Muscle of leg (tissue), 3 donors: ENCODE measurements at regions not wholly inside any gene's neighbourhood (a gene's known extent, or its start where the extent isn't known, plus 50 kb on each side); places are given as distances from the start of the nearest gene placed in this dataset.

ENCODE experiments used
- DNase-seq: peaks from one replicate; pipeline ENCODE4 v3.0.0; 2013
- H3K27ac ChIP-seq: one replicate; pipeline ENCODE4 v1.5.1; 2013; ENCODE audit warnings: mild to moderate bottlenecking, low read length, control low read depth
- H3K27me3 ChIP-seq: one replicate; pipeline ENCODE4 v1.6.1; 2013; ENCODE audit warnings: low read length; ENCODE audit not compliant: control insufficient read depth, insufficient read depth
- H3K36me3 ChIP-seq: one replicate; pipeline ENCODE4 v1.6.1; 2013; ENCODE audit warnings: low read length; ENCODE audit not compliant: control insufficient read depth, insufficient read depth
- H3K4me1 ChIP-seq: one replicate; pipeline ENCODE4 v1.6.1; 2013; ENCODE audit warnings: low read length; ENCODE audit not compliant: control insufficient read depth, insufficient read depth
- H3K4me3 ChIP-seq: one replicate; pipeline ENCODE4 v1.5.1; 2013; ENCODE audit warnings: low read length, control low read depth
- H3K9me3 ChIP-seq: replicated peaks from 2 replicates; pipeline ENCODE4 v1.6.1; 2013; ENCODE audit warnings: low read depth, low read length; ENCODE audit not compliant: control insufficient read depth
- WGBS: methylation state at CpG from one replicate; pipeline ENCODE4 v1.1.5; 2013; ENCODE audit warnings: missing lambda C conversion rate; ENCODE audit not compliant: insufficient coverage; 5-methylcytosine and 5-hydroxymethylcytosine counted together

DNA sequence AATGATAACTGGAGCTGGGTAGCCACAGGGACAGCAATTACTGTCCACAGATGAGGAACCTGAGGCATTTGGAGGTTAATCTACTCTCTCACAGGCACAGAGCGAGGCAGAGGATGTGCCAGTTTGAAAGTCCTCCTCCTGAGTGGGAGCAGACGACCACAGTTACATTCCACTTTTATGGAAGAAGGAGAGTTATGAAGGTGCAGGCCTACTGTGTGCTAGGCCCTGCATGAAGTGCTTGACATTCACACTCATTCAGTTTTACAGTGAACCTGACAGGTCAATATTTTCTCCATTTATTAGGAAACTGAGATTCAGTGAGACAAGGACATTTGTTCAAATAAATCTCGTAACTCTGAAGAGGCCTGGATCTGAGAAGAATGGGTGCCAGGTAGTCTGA lies 142.0 kb downstream of the TDRD15 start:
- no peak for DNase-seq
- Histone ChIP-seq H3K4me3 (no peak overlapping the region), H3K27ac (no peak overlapping the region), H3K9me3 (no peaks in the 10 kb centered on the region), H3K27me3 (peaks cover 3% of the 10 kb centered on the region), H3K36me3 (no peaks in the 10 kb centered on the region), H3K4me1 (peaks cover 6% of the 10 kb centered on the region)
- WGBS: 83% methylated on average over 1 of the region's 3 CpGs

DNA sequence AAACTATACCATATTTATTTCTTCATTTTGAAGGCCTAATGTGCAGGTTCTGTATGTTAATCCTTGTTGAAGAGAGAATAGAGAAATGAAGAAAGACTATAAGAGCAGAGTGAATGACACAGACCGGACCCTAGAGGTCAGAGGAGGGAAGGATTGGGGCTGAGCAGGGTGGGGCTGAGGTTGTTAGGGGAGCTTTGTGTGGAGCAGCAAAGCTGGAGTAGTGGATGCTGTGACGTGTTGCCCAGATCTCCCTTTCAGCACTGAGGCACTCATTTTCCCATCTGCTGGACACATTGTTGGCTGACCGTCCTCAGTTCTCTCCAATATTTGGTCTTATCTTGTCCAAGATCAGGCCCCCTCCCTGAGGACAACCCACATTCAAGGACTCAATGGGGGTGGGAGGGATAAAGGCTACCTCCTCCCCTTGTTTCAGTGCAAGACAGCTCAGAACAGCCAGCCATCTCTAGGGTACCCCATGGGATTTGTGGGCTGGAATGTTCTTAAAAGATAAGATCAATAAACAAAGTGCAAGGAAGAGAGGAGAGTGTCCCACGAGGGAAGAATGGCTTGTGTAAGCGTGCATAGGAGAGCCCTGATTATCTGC lies 143.6 kb downstream of the TDRD15 start:
- DNase-seq: peak; percentile 14
- H3K4me1 ChIP-seq: peaks cover 12% of the 10 kb centered on the region
- H3K36me3 ChIP-seq: no peaks in the 10 kb centered on the region
- no peak overlapping the region for H3K4me3 ChIP-seq
- 48% methylated on average over 4 of the region's 5 CpGs for WGBS
- no peaks in the 10 kb centered on the region for H3K9me3 ChIP-seq
- H3K27ac ChIP-seq: no peak overlapping the region
- H3K27me3 ChIP-seq: peaks cover 3% of the 10 kb centered on the region

DNA sequence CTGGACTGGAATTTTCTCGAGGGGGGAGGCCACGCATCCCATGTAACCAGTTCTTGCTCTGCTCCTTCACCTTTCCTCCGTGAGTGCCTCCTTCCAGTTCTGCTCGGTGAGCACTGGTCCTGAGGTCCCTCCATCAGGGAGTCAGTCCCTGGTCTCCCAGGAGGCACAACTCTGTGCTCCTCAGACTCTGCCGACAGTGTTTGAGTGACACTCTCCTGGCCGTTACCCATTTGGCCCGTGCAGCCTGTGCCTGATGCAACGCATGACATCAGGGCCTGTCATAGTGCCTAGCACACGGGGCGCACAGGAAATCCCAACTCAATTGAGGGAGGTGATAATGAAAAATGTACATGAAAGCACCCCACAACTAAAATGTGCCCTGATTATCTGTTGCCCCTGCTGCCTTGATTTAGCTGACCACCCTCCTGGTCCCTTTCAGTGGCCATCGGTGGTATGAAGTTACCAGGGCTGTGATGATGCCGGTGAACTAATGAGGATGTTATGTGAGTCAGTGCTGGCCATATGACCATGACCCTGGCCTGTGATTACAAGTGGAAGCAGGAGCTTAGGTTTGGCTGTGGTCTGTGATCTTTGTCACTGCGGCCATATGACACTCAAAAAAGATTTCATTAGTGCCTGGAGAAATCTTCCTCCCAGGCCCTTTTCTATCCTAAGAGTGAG lies 144.6 kb downstream of the TDRD15 start:
- Histone ChIP-seq H3K4me3 (no peak overlapping the region), H3K27me3 (peaks cover 5% of the 10 kb centered on the region), H3K4me1 (peaks cover 12% of the 10 kb centered on the region), H3K27ac (no peak overlapping the region), H3K9me3 (no peaks in the 10 kb centered on the region), H3K36me3 (no peaks in the 10 kb centered on the region)
- 86% methylated on average over 10 of the region's 13 CpGs for WGBS
- DNase-seq: no peak

DNA sequence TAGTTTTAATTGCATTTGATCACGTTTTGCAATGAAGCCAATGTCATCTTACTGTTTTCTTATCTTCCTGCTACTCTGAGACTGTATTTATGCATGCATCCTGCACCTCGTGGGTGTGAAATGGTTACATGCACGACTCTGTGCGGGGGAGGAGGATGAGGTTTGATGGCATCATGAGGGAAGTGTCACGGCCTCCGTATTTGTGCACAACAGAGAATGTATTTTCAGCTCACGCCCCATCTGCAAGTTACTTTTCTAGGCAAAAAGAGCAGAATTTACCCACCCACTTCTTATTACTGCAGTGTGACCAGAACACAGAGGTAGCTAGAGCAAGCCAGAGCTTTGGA lies 145.1 kb downstream of the TDRD15 start:
- H3K4me1 ChIP-seq: peaks cover 12% of the 10 kb centered on the region

DNA sequence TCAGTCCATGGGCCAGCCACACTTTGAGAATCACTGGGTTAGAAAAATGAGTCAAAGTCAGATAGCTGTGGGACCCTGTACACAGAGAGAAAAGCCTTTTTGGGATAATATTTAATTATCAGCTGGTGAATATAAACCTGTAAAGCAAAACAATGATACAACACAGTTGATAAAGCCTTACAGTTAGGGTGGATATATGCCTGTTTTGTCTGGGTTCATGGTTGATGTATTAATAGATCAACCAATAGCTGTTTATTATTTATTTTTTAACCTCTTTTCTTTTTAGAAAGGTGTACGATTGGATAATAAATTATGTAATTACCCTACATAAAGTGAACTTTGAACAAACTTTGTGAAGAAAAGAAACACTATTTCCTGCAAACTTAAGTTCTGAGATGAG lies 145.6 kb downstream of the TDRD15 start:
- no peaks in the 10 kb centered on the region for H3K36me3 ChIP-seq
- no peak overlapping the region for H3K27ac ChIP-seq
- no peak for DNase-seq
- H3K4me1 ChIP-seq: peaks cover 12% of the 10 kb centered on the region
- H3K27me3 ChIP-seq: peaks cover 6% of the 10 kb centered on the region
- H3K4me3 ChIP-seq: no peak overlapping the region
- H3K9me3 ChIP-seq: no peaks in the 10 kb centered on the region
- no CpG with 5 or more reads among the region's 1 CpG for WGBS

More for the DNA sequence above, 145.1 kb downstream of the TDRD15 start:
- no peaks in the 10 kb centered on the region for H3K9me3 ChIP-seq
- no peak overlapping the region for H3K27ac ChIP-seq
- DNase-seq: no peak
- H3K4me3 ChIP-seq: no peak overlapping the region
- peaks cover 3% of the 10 kb centered on the region for H3K27me3 ChIP-seq
- H3K36me3 ChIP-seq: no peaks in the 10 kb centered on the region
- no CpG with 5 or more reads among the region's 7 CpGs for WGBS

DNA sequence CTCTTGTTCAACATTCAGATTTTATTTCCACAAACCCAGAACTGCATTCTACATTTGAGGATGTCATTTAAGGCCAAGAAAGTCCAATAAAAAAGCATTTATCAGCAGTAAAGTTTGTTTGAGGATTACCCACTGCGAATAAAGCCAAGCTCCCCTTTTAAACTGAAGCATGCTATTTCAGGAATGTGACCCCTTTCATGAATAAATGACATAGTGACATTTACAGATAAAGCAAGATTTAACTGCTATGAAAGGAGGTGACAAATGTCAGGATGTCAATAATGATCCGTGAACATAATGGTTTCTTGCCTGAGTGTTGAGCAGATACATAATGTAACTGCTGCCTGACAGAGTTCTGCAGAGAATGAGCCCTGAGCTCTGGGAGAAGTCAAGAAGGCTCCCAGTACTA lies 146.3 kb downstream of the TDRD15 start:
- no peak for DNase-seq
- no peak overlapping the region for H3K4me3 ChIP-seq
- WGBS: 50% methylated on average over 1 of the region's 2 CpGs
- H3K36me3 ChIP-seq: no peaks in the 10 kb centered on the region
- peaks cover 6% of the 10 kb centered on the region for H3K27me3 ChIP-seq
- H3K4me1 ChIP-seq: peaks cover 15% of the 10 kb centered on the region
- no peak overlapping the region for H3K27ac ChIP-seq
- H3K9me3 ChIP-seq: no peaks in the 10 kb centered on the region

DNA sequence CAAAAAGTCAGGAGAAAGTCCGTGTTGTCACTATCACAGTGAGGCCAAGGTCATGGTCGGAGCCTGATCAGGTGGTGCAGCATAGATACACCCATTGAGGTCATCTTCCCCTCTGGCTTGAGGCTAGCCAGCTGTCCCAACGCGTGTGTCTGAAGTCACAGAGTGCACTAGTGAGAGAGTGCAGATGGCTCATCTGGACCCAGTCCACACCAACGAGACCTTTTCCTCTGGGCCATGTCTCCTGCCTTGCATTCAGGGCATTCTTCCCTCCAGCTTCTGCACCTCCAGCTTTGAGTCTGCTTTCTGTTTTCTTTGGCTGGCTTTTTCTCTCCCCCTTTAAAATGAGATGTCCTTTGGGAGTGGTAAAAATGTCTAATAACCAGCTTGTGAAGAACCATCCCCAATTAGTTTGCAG lies 146.9 kb downstream of the TDRD15 start:
- H3K4me1 ChIP-seq: peaks cover 21% of the 10 kb centered on the region
- no peaks in the 10 kb centered on the region for H3K9me3 ChIP-seq
- peaks cover 6% of the 10 kb centered on the region for H3K27me3 ChIP-seq
- no peak overlapping the region for H3K4me3 ChIP-seq
- WGBS: 30% methylated on average over 4 of the region's 5 CpGs
- no peaks in the 10 kb centered on the region for H3K36me3 ChIP-seq
- no peak overlapping the region for H3K27ac ChIP-seq
- peak; percentile 81 for DNase-seq

DNA sequence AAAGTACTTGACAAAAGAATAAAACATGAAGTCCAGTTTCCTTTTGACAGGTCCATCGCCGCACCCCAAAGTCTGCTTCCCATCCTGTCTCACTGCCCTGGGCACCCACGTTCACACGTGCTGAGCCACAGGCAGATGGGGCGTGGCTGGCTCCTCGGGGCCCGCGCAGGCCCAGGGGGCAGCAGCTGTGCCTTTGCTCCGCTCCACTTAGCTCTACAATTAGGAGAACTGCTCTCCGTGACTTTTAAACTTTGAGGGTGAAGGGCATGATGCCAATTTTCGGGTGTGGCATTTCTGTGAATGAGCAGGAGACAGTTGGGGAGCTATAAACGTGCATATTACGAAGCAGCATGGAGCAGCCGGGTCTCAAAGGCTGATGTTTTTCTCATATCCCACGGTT lies 152.4 kb downstream of the TDRD15 start:
- Histone ChIP-seq H3K9me3 (no peaks in the 10 kb centered on the region), H3K27ac (no peak overlapping the region), H3K27me3 (peaks cover 6% of the 10 kb centered on the region), H3K4me1 (peaks cover 32% of the 10 kb centered on the region), H3K4me3 (no peak overlapping the region), H3K36me3 (no peaks in the 10 kb centered on the region)
- DNase-seq: peak; percentile 22
- 61% methylated on average over 10 of the region's 15 CpGs for WGBS

DNA sequence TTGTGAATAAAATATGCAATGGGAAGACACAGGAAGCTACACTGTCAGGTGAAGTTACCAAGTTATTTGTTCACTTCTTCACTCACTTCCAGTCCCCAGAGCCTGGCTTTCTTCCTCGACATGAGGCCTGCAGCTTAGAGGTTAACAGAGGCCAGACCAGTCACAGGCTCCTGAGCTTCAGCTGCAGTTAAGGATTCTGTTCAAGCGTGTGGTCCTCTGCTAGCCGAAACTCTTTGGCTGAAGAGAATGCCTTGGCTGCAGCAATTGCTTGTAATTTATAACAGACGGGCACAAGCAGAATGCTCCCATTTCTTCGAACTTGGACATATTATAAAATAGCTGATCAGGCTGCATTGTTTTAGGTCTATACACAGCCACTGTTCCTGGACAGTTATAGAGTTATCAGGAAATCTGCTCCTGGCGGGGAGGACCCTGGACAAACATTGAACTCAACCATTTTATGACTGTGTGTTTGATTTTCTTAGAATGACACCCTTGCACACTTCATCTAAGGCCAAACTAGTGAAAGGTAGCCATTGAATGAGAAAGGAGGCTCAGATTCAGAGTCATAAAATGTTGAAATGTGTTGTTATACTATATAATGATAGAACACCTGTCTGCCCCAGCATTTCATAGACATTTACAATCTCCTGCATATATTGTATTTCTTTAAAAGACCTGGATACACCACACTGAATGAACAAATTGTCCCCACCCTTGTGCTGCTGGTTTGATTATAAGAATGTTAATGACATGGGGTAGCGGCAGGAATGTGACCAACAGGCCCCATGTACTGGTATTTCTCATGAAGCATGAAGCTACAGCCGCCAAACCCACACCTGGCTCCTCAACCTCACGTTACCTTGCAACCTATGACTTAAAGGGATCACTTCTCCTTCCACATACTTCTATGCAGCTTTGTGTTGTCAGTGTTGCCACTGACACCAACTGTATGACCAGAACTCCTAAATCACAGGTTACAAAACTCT lies 153.6 kb downstream of the TDRD15 start:
- DNase-seq: peak; percentile 46
- Histone ChIP-seq H3K27me3 (peaks cover 6% of the 10 kb centered on the region), H3K27ac (no peak overlapping the region), H3K9me3 (no peaks in the 10 kb centered on the region), H3K36me3 (no peaks in the 10 kb centered on the region), H3K4me3 (no peak overlapping the region), H3K4me1 (peaks cover 29% of the 10 kb centered on the region)
- 56% methylated on average over 7 of the region's 9 CpGs for WGBS

DNA sequence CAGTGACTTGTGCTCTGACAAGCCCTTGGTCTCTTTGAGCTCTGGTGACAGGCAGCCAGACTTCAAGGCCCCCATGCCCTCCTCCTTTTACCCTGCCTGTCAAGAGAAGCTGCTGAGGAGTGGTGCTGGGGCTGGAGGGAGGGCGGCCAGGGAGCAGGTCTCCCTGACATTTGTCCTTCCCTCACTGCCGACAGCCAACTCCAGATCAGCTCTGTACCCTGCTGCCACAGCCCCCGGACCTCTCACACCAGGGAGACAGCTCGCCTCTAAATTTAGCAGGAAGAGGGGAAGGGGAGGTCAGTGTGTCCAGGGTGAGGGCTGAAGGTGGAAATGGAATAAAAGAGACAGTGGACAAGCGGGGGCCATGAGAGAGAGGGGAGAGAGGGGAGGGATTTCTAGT lies 155.8 kb downstream of the TDRD15 start:
- H3K27me3 ChIP-seq: no peaks in the 10 kb centered on the region
- no peak for DNase-seq
- H3K4me3 ChIP-seq: no peak overlapping the region
- 80% methylated on average over 1 of the region's 5 CpGs for WGBS
- peaks cover 29% of the 10 kb centered on the region for H3K4me1 ChIP-seq
- H3K9me3 ChIP-seq: no peaks in the 10 kb centered on the region
- no peaks in the 10 kb centered on the region for H3K36me3 ChIP-seq
- no peak overlapping the region for H3K27ac ChIP-seq
